ENCODE measurements at regions not wholly inside any gene's neighbourhood (a gene's known extent, or its start where the extent isn't known, plus 50 kb on each side); places are given as distances from the start of the nearest gene placed in this dataset.

GRCh38 chr5:161157925-161158324 is 305.9 kb upstream of the ATP10B start (continued):
- no peak for TF ChIP-seq REST (IDR thresholded peaks at IDR 0.05; ENCODE audit: low read depth, low read length)

- whole genome bisulfite sequencing (ENCODE audit: insufficient coverage, insufficient replicate concordance, low lambda C conversion rate, missing lambda C conversion rate): 0% methylated on average over 1 of the region's 1 CpG
- in situ Hi-C loops (cut with MboI): no loop called here
- no peaks in the 10 kb centered on the region for H3K4me1 ChIP-seq (ENCODE audit: control insufficient read depth, insufficient read depth, low read length)
- POLR2A ChIA-PET: no interaction called here
- H2AFZ ChIP-seq (ENCODE audit: control insufficient read depth, low read depth, low read length): no peak overlapping the region
- no TSS peak for BruUV-seq (replicated peaks)
- H3K27ac ChIP-seq (ENCODE audit: control insufficient read depth, insufficient read depth): no peak overlapping the region
- H3K4me3 ChIP-seq: no peak overlapping the region
- ATAC-seq: no peak
- no peaks in the 10 kb centered on the region for H3K79me2 ChIP-seq (ENCODE audit: control insufficient read depth, insufficient read depth, low read length)
- SMC1A ChIA-PET (ENCODE audit: uncharacterized antibody, unreplicated experiment): no interaction called here
- no peak for FAIRE-seq
- H3K9ac ChIP-seq (ENCODE audit: control insufficient read depth, insufficient read depth, low read length): no peak overlapping the region
- no peaks in the 10 kb centered on the region for H3K27me3 ChIP-seq (replicated peaks in 1 of 2; ENCODE audit: control insufficient read depth in 2 of 2, insufficient read depth in 2 of 2, low read length in 1 of 2)
- intact Hi-C loops (cut with micrococcal nuclease; ENCODE audit: unreplicated experiment): no loop called here
- H3K9me3 ChIP-seq (replicated peaks; ENCODE audit: control insufficient read depth, insufficient read depth, low read length): no peaks in the 10 kb centered on the region
- no peak for DNase-seq (ENCODE audit: low read depth, low spot score)
- H3K4me2 ChIP-seq (ENCODE audit: control insufficient read depth, insufficient read depth): no peak overlapping the region
- no peaks in the 10 kb centered on the region for H4K20me1 ChIP-seq (ENCODE audit: control insufficient read depth, insufficient read depth)
- RAD21 ChIA-PET (ENCODE audit: unreplicated experiment): no interaction called here
- no peaks in the 10 kb centered on the region for H3K36me3 ChIP-seq (ENCODE audit: control insufficient read depth in 2 of 2, insufficient read depth in 2 of 2, low read length in 1 of 2)
- CTCF ChIA-PET: no interaction called here
- TF ChIP-seq HDAC2 (IDR thresholded peaks at IDR 0.05) (no peak), RELB (IDR thresholded peaks at IDR 0.05; ENCODE audit: low read depth) (no peak), E2F8 (IDR thresholded peaks at IDR 0.05; ENCODE audit: low read depth, partially characterized antibody) (no peak), EED (IDR thresholded peaks at IDR 0.05; ENCODE audit: low read depth) (no peak), REST (IDR thresholded peaks at IDR 0.05; ENCODE audit: low read depth, low read length) (no peak), SRF (IDR thresholded peaks at IDR 0.05; ENCODE audit: low read depth in 2 of 2, low read length in 2 of 2) (no peak), PML (IDR thresholded peaks at IDR 0.05; ENCODE audit: low read length) (no peak), ZNF217 (IDR thresholded peaks at IDR 0.05) (no peak), ESRRA (IDR thresholded peaks at IDR 0.05; ENCODE audit: low read length) (no peak), ZNF24 (IDR thresholded peaks at IDR 0.05) (no peak), DPF2 (IDR thresholded peaks at IDR 0.05) (no peak)
Measured at GRCh38 chr5:161155451-161155850, 303.4 kb upstream of the ATP10B start.

Data from GM12878 (cell line).